ENCODE measurements at regions not wholly inside any gene's neighbourhood (a gene's known extent, or its start where the extent isn't known, plus 50 kb on each side); places are given as distances from the start of the nearest gene placed in this dataset.

DNA sequence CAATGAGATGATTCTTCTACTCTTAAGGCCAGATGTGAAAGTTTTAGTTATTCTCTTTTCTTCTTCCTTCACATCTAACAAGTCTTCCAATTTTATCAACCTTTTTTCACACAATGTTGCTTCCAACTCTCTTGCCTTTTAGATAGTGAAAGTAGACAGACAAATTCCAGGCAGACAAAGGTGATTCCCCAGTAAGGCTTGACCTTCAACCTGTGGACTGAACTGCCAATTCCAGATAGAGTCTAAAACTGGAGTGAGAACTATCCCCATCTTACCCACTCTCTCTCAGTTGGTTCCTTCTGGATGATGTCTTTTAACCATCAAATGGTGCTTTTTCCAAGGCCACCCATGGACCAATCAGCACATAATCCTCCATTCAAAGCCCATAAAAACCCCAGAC is 159.0 kb downstream of the NSUN3 start:
- ATAC-seq (no peak), DNase-seq (no peak)
- intact Hi-C loops (cut with DNase I): no loop called here
- Histone ChIP-seq H3K27ac (no peak overlapping the region), H3K4me1 (no peaks in the 10 kb centered on the region), H3K9me3 (no peaks in the 10 kb centered on the region), H3K4me3 (no peak overlapping the region), H3K36me3 (replicated peaks in 1 of 2; ENCODE audit: insufficient read depth in 1 of 2, low read depth in 2 of 2) (no peaks in the 10 kb centered on the region), H3K27me3 (no peaks in the 10 kb centered on the region)
- TF ChIP-seq POLR2A (IDR thresholded peaks at IDR 0.05): no peak
- TF ChIP-seq, protein P1, sequence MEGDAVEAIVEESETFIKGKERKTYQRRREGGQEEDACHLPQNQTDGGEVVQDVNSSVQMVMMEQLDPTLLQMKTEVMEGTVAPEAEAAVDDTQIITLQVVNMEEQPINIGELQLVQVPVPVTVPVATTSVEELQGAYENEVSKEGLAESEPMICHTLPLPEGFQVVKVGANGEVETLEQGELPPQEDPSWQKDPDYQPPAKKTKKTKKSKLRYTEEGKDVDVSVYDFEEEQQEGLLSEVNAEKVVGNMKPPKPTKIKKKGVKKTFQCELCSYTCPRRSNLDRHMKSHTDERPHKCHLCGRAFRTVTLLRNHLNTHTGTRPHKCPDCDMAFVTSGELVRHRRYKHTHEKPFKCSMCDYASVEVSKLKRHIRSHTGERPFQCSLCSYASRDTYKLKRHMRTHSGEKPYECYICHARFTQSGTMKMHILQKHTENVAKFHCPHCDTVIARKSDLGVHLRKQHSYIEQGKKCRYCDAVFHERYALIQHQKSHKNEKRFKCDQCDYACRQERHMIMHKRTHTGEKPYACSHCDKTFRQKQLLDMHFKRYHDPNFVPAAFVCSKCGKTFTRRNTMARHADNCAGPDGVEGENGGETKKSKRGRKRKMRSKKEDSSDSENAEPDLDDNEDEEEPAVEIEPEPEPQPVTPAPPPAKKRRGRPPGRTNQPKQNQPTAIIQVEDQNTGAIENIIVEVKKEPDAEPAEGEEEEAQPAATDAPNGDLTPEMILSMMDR (IDR thresholded peaks at IDR 0.05): no peak

DNA sequence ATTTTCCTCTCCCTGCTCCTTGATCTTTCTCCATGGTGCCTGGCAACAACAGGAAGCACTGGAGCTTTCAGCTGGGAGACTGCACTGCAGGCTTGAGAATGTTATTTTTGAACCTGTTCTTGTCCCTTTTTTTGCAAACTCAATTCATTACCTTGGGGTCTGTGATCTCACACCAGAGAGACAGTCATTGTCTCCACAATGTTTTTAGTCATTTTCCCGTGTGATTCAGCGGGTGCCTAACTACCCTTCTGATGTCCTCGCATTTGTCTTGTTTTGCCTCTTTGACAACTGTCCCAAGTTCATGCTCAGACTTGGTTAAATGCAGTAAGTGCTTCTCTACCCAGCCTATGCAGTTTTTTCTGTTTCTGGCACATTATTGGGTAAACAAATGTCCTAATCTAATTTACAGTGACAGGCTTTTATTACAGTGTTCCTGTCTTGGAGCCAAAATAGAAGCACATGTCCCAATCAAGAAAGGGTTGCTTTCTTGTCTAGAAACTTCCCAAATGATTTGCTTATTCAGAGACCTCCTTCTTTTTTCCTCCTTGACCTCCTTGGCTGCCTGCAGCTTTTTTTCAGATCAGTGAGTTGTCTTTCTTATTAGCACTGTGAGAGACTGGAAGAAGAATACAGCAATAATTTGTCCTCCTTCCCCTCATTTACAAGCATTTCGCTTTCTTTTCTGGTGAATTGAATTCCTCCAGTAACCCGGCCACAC is 162.4 kb downstream of the NSUN3 start:
- no peak overlapping the region for H3K4me3 ChIP-seq
- no peak overlapping the region for H3K27ac ChIP-seq
- no peaks in the 10 kb centered on the region for H3K9me3 ChIP-seq
- DNase-seq (no peak), ATAC-seq (no peak)
- no peaks in the 10 kb centered on the region for H3K36me3 ChIP-seq (replicated peaks in 1 of 2; ENCODE audit: insufficient read depth in 1 of 2, low read depth in 2 of 2)
- H3K4me1 ChIP-seq: no peaks in the 10 kb centered on the region
- TF ChIP-seq, protein P1 (IDR thresholded peaks at IDR 0.05): no peak
- TF ChIP-seq POLR2A (IDR thresholded peaks at IDR 0.05): no peak
- intact Hi-C loops (cut with DNase I): no loop called here
- H3K27me3 ChIP-seq: no peaks in the 10 kb centered on the region
- 63 to 67% methylated on average over 5 of the region's 5 CpGs for WGBS, 2 donors

DNA sequence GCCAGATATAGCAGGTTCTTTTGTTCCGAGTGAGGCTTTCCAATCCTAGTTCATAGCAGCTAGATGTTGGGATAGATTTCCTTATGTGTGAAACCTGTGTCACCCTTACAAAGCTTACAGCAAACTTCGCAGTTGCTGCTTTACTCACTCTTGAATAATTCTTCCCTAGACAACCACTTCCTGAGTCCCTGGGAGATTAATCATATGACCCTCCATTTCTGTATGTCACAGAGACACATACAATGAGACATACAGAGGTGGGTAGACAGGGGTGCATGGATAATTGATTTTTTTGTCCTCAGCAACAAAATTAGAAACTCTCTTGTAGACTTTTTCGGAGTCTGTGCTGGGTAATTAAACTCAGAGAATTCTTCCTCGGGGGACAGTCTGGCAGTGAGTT is 163.2 kb downstream of the NSUN3 start:
- Histone ChIP-seq H3K27ac (no peak overlapping the region), H3K27me3 (no peaks in the 10 kb centered on the region), H3K9me3 (no peaks in the 10 kb centered on the region), H3K4me3 (no peak overlapping the region), H3K36me3 (replicated peaks in 1 of 2; ENCODE audit: insufficient read depth in 1 of 2, low read depth in 2 of 2) (no peaks in the 10 kb centered on the region), H3K4me1 (no peaks in the 10 kb centered on the region)
- intact Hi-C loops (cut with DNase I): no loop called here
- 26 to 39% methylated on average over 4 of the region's 4 CpGs for WGBS, 2 donors
- TF ChIP-seq POLR2A (IDR thresholded peaks at IDR 0.05): no peak
- TF ChIP-seq, protein P1 (IDR thresholded peaks at IDR 0.05): no peak
- DNase-seq: no peak
- no peak for ATAC-seq

DNA sequence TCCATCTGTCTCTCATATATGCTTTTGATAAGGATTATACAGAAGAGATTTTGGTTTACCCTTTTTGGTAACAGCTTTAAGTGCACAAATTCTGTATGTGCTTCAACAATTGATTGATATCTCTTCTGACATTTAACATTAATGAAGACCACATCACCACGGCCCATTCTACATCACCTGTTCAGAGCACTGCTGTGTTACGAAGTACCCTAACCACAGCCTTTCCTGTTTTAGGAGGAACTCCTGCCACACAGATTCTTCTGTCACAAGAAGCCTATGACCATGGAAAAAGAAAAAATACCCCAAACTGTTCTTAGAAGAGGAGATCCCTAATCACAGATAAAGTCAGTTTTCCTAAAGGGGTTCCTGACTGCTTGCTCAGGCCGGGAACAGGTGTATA is 170.1 kb downstream of the NSUN3 start:
- no peak for ATAC-seq
- intact Hi-C loops (cut with DNase I): no loop called here
- no peaks in the 10 kb centered on the region for H3K27me3 ChIP-seq

More for the DNA sequence above, 170.1 kb downstream of the NSUN3 start:
- TF ChIP-seq, protein P1 (IDR thresholded peaks at IDR 0.05): no peak
- no peak for TF ChIP-seq POLR2A (IDR thresholded peaks at IDR 0.05)
- 63 to 80% methylated on average over 3 of the region's 3 CpGs for WGBS, 2 donors
- no peaks in the 10 kb centered on the region for H3K4me1 ChIP-seq
- H3K27ac ChIP-seq: no peak overlapping the region
- H3K9me3 ChIP-seq: no peaks in the 10 kb centered on the region
- H3K4me3 ChIP-seq: no peak overlapping the region
- no peak for DNase-seq
- no peaks in the 10 kb centered on the region for H3K36me3 ChIP-seq (replicated peaks in 1 of 2; ENCODE audit: insufficient read depth in 1 of 2, low read depth in 2 of 2)

Data from body of pancreas (tissue), 4 donors.